ENCODE measurements at regions not wholly inside any gene's neighbourhood (a gene's known extent, or its start where the extent isn't known, plus 50 kb on each side); places are given as distances from the start of the nearest gene placed in this dataset.

GRCh38 chr7:122211362-122211761, 67.3 kb upstream of the AASS start:
- no peak for TF ChIP-seq CTCF (conservative IDR thresholded peaks at IDR 0.05)
- TF ChIP-seq ZFX (IDR thresholded peaks at IDR 0.05): no peak

Measured in C4-2B (cell line).